ENCODE measurements at regions not wholly inside any gene's neighbourhood (a gene's known extent, or its start where the extent isn't known, plus 50 kb on each side); places are given as distances from the start of the nearest gene placed in this dataset.

GRCh38 chr18:44514106-44514505 lies 166.6 kb upstream of the SETBP1 start:
- no peak overlapping the region for H3K9ac ChIP-seq (ENCODE audit: insufficient read depth, low read length)
- H3K79me2 ChIP-seq (ENCODE audit: control insufficient read depth, insufficient read depth, low read length): no peaks in the 10 kb centered on the region
- no peak overlapping the region for H3K4me2 ChIP-seq (ENCODE audit: extremely low read depth, insufficient read depth, low read length)
- no peak overlapping the region for H2AFZ ChIP-seq (ENCODE audit: low read length)
- H3K36me3 ChIP-seq (ENCODE audit: control insufficient read depth, insufficient read depth, low read length): no peaks in the 10 kb centered on the region
- H3K27me3 ChIP-seq (ENCODE audit: control insufficient read depth, insufficient read depth, low read length): no peaks in the 10 kb centered on the region
- H3K4me3 ChIP-seq (replicated peaks in 1 of 4; ENCODE audit: control extremely low read depth in 1 of 4, insufficient read depth in 1 of 4, low read depth in 3 of 4, low read length in 4 of 4): no peak overlapping the region
- H4K20me1 ChIP-seq (ENCODE audit: control insufficient read depth, extremely low read depth, insufficient read depth, low read length): no peaks in the 10 kb centered on the region
- no peaks in the 10 kb centered on the region for H3K4me1 ChIP-seq (ENCODE audit: control insufficient read depth, extremely low read depth, insufficient read depth, low read length)
- TF ChIP-seq CTCF (conservative IDR thresholded peaks at IDR 0.05 in 1 of 2, IDR thresholded peaks at IDR 0.05 in 1 of 2; ENCODE audit: low read depth in 1 of 2, low read length in 2 of 2): no peak
- no peak for TF ChIP-seq EZH2 (IDR thresholded peaks at IDR 0.05; ENCODE audit: low read length, missing control alignments)
- no peak for DNase-seq (ENCODE audit: low read depth in 2 of 2)
- no peaks in the 10 kb centered on the region for H3K9me3 ChIP-seq (ENCODE audit: control insufficient read depth, insufficient read depth, low read depth, low read length)
- H3K27ac ChIP-seq (ENCODE audit: insufficient read depth, low read length): no peak overlapping the region

- Histone ChIP-seq H3K27ac (ENCODE audit: insufficient read depth, low read length) (no peak overlapping the region), H2AFZ (ENCODE audit: low read length) (no peak overlapping the region), H3K27me3 (ENCODE audit: control insufficient read depth, insufficient read depth, low read length) (no peaks in the 10 kb centered on the region), H3K9ac (ENCODE audit: insufficient read depth, low read length) (no peak overlapping the region), H3K4me1 (ENCODE audit: control insufficient read depth, extremely low read depth, insufficient read depth, low read length) (no peaks in the 10 kb centered on the region), H3K79me2 (ENCODE audit: control insufficient read depth, insufficient read depth, low read length) (no peaks in the 10 kb centered on the region), H4K20me1 (ENCODE audit: control insufficient read depth, extremely low read depth, insufficient read depth, low read length) (no peaks in the 10 kb centered on the region), H3K4me3 (replicated peaks in 1 of 4; ENCODE audit: control extremely low read depth in 1 of 4, insufficient read depth in 1 of 4, low read depth in 3 of 4, low read length in 4 of 4) (no peak overlapping the region), H3K9me3 (ENCODE audit: control insufficient read depth, insufficient read depth, low read depth, low read length) (no peaks in the 10 kb centered on the region), H3K4me2 (ENCODE audit: extremely low read depth, insufficient read depth, low read length) (no peak overlapping the region), H3K36me3 (ENCODE audit: control insufficient read depth, insufficient read depth, low read length) (no peaks in the 10 kb centered on the region)
- DNase-seq (ENCODE audit: low read depth in 2 of 2): no peak
- TF ChIP-seq CTCF (conservative IDR thresholded peaks at IDR 0.05 in 1 of 2, IDR thresholded peaks at IDR 0.05 in 1 of 2; ENCODE audit: low read depth in 1 of 2, low read length in 2 of 2): no peak
- TF ChIP-seq EZH2 (IDR thresholded peaks at IDR 0.05; ENCODE audit: low read length, missing control alignments): no peak
These were observed 165.9 kb upstream of the SETBP1 start for GRCh38 chr18:44514766-44515165.

- Histone ChIP-seq H4K20me1 (ENCODE audit: control insufficient read depth, extremely low read depth, insufficient read depth, low read length) (no peaks in the 10 kb centered on the region), H3K27me3 (ENCODE audit: control insufficient read depth, insufficient read depth, low read length) (no peaks in the 10 kb centered on the region), H3K27ac (ENCODE audit: insufficient read depth, low read length) (no peak overlapping the region), H3K79me2 (ENCODE audit: control insufficient read depth, insufficient read depth, low read length) (no peaks in the 10 kb centered on the region), H2AFZ (ENCODE audit: low read length) (no peak overlapping the region), H3K4me2 (ENCODE audit: extremely low read depth, insufficient read depth, low read length) (no peak overlapping the region), H3K4me1 (ENCODE audit: control insufficient read depth, extremely low read depth, insufficient read depth, low read length) (no peaks in the 10 kb centered on the region), H3K9me3 (ENCODE audit: control insufficient read depth, insufficient read depth, low read depth, low read length) (no peaks in the 10 kb centered on the region), H3K9ac (ENCODE audit: insufficient read depth, low read length) (no peak overlapping the region), H3K4me3 (replicated peaks in 1 of 4; ENCODE audit: control extremely low read depth in 1 of 4, insufficient read depth in 1 of 4, low read depth in 3 of 4, low read length in 4 of 4) (no peak overlapping the region), H3K36me3 (ENCODE audit: control insufficient read depth, insufficient read depth, low read length) (no peaks in the 10 kb centered on the region)
- DNase-seq (ENCODE audit: low read depth in 2 of 2): no peak
- TF ChIP-seq CTCF (conservative IDR thresholded peaks at IDR 0.05 in 1 of 2, IDR thresholded peaks at IDR 0.05 in 1 of 2; ENCODE audit: low read depth in 1 of 2, low read length in 2 of 2) (no peak), EZH2 (IDR thresholded peaks at IDR 0.05; ENCODE audit: low read length, missing control alignments) (no peak)
These were observed 164.2 kb upstream of the SETBP1 start for GRCh38 chr18:44516450-44516849.
